ENCODE measurements at regions not wholly inside any gene's neighbourhood (a gene's known extent, or its start where the extent isn't known, plus 50 kb on each side); places are given as distances from the start of the nearest gene placed in this dataset.

DNA sequence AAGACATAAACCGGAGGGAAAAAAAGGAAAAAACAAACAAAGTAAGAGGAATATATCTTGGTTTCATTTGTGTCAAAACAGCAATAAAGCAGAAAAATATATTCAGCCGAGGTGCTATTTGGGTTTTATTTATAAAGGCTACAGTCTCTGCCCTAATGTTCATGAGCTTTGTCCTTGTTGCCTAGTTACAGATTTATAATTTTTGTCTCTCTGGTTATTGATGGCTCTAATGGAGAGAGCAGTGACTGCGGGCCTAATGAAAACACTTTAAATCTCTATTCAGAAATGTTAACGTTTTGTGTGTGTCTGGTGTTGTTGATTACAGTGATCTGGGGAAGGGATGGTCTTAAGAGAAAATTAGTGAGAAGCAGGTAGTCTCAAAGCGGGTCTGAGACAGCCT is 854.0 kb upstream of the LRRTM1 start:
- Histone ChIP-seq H3K4me3 (ENCODE audit: low read length) (no peak overlapping the region), H3K9me3 (ENCODE audit: control insufficient read depth, insufficient read depth, low read length) (no peaks in the 10 kb centered on the region), H3K36me3 (ENCODE audit: control insufficient read depth, insufficient read depth, low read length) (no peaks in the 10 kb centered on the region), H3K4me1 (ENCODE audit: control insufficient read depth, insufficient read depth, low read length) (no peaks in the 10 kb centered on the region), H3K27ac (ENCODE audit: low read length) (no peak overlapping the region), H3K27me3 (ENCODE audit: control insufficient read depth, insufficient read depth, low read length) (no peaks in the 10 kb centered on the region)
- WGBS (ENCODE audit: insufficient coverage, insufficient read length) = no CpG with 5 or more reads among the region's 5 CpGs
- no peak for DNase-seq (ENCODE audit: low read depth, low spot score)

DNA sequence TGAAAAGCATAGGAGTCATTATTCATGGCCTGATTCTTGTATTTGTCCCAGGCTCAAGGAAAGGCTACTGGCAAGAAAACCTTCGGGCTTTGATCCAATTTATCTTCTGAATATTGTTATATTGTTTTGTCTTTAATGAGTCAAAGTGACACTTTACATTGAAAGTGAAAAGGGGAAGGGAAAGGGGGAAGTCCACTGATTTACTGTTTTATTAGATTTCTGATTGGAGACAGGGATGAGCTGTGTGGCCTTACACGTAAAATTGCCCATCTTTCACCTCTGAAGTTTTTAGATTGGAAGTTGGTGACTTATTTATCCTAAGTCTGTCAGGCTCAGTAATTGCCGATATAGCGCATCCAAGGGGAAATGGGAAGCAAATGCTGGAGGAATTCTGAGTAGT is 843.8 kb upstream of the LRRTM1 start:
- H3K27me3 ChIP-seq (ENCODE audit: control insufficient read depth, insufficient read depth, low read length) = no peaks in the 10 kb centered on the region
- H3K9me3 ChIP-seq (ENCODE audit: control insufficient read depth, insufficient read depth, low read length) = no peaks in the 10 kb centered on the region
- no CpG with 5 or more reads among the region's 4 CpGs for WGBS (ENCODE audit: insufficient coverage, insufficient read length)
- no peak for DNase-seq (ENCODE audit: low read depth, low spot score)
- no peak overlapping the region for H3K27ac ChIP-seq (ENCODE audit: low read length)
- H3K4me1 ChIP-seq (ENCODE audit: control insufficient read depth, insufficient read depth, low read length) = no peaks in the 10 kb centered on the region
- H3K4me3 ChIP-seq (ENCODE audit: low read length) = no peak overlapping the region
- no peaks in the 10 kb centered on the region for H3K36me3 ChIP-seq (ENCODE audit: control insufficient read depth, insufficient read depth, low read length)

DNA sequence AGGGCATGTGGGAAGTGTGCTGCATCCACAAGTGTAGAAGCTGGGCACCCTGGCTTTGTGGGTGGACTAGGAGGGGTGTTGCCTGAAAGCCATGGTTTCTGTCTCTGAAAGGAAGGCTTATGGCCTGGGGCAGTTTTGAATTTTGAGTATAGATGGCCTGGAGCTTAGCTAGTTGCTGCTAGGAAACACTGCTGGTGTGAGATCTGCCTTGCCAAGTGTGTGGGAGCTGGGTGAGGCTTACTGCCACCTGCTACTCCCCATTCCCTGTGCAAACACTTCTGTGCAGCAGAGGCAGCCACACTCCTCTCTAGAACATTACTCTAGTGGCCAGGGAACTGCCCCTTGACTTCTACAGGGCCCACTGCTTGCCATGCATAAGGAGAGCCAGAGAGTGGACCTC is 831.7 kb upstream of the LRRTM1 start:
- H3K36me3 ChIP-seq (ENCODE audit: control insufficient read depth, insufficient read depth, low read length) = no peaks in the 10 kb centered on the region
- H3K27me3 ChIP-seq (ENCODE audit: control insufficient read depth, insufficient read depth, low read length) = no peaks in the 10 kb centered on the region
- H3K4me3 ChIP-seq (ENCODE audit: low read length) = no peak overlapping the region
- no peaks in the 10 kb centered on the region for H3K4me1 ChIP-seq (ENCODE audit: control insufficient read depth, insufficient read depth, low read length)
- DNase-seq (ENCODE audit: low read depth, low spot score) = no peak
- no peak overlapping the region for H3K27ac ChIP-seq (ENCODE audit: low read length)
- no peaks in the 10 kb centered on the region for H3K9me3 ChIP-seq (ENCODE audit: control insufficient read depth, insufficient read depth, low read length)

DNA sequence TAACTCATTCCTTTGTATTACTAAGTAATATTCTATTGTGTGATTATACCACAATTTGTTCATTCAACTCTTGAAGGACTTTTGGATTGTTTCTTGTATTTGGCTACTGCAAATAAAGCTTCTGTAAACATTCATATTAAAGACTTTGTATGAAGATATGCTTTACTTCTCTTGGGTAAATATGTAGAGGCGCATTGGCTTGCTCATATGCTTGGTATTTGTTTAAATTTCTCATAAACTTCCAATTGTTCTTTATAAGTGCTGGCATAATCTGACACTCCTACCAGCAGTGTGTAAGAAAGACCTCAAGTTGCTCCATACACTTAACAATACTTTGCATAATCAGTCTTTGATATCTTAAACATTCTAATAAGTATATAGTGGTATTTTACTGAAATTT is 792.8 kb upstream of the LRRTM1 start:
- Histone ChIP-seq H3K4me1 (ENCODE audit: control insufficient read depth, insufficient read depth, low read length) (no peaks in the 10 kb centered on the region), H3K9me3 (ENCODE audit: control insufficient read depth, insufficient read depth, low read length) (no peaks in the 10 kb centered on the region), H3K4me3 (ENCODE audit: low read length) (no peak overlapping the region), H3K27me3 (ENCODE audit: control insufficient read depth, insufficient read depth, low read length) (no peaks in the 10 kb centered on the region), H3K27ac (ENCODE audit: low read length) (no peak overlapping the region), H3K36me3 (ENCODE audit: control insufficient read depth, insufficient read depth, low read length) (no peaks in the 10 kb centered on the region)
- DNase-seq (ENCODE audit: low read depth, low spot score) = no peak
- no CpG with 5 or more reads among the region's 1 CpG for WGBS (ENCODE audit: insufficient coverage, insufficient read length)

DNA sequence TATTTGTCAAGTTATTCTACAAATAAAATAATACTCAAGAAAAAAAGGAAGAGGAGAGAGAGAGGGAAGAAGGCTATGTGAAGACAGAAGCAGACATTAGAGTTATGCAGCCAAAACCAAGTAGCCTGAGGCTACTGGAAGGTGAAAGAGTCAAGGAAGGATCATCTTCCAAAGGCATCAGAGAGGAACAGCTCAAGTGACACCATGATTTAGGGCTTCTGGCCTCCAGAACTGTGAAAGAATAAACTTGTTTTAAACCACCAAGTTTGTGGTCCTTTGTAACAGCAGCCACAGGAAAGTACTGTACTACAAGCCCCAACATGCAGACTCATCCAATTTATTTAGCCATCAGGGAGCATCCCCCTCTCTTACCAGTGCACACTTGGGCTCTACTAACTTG is 788.5 kb upstream of the LRRTM1 start:
- DNase-seq (ENCODE audit: low read depth, low spot score) = no peak

DNA sequence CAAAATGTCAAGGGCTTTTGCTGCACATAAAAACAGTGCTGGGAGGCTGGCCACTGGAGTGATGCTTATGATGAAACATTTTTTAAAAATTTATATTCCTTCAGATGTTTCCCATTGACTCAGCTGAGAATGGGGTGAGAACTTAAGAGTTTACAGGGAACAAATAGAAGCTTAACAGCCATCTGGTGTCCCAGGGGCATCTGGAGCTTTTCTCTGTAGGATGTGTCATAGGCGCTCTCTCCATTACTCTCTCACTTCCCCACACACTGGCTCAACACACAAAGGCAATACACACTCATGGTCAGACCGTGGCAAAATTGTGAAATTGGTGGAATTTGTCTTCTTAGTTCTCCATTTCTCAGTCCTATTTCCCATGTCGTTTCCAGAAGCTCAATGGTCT is 783.1 kb upstream of the LRRTM1 start:
- Histone ChIP-seq H3K27ac (ENCODE audit: low read length) (no peak overlapping the region), H3K4me3 (ENCODE audit: low read length) (no peak overlapping the region), H3K36me3 (ENCODE audit: control insufficient read depth, insufficient read depth, low read length) (no peaks in the 10 kb centered on the region), H3K4me1 (ENCODE audit: control insufficient read depth, insufficient read depth, low read length) (no peaks in the 10 kb centered on the region), H3K27me3 (ENCODE audit: control insufficient read depth, insufficient read depth, low read length) (no peaks in the 10 kb centered on the region), H3K9me3 (ENCODE audit: control insufficient read depth, insufficient read depth, low read length) (no peaks in the 10 kb centered on the region)
- no peak for DNase-seq (ENCODE audit: low read depth, low spot score)
- WGBS (ENCODE audit: insufficient coverage, insufficient read length) = no CpG with 5 or more reads among the region's 3 CpGs

More for the DNA sequence above, 788.5 kb upstream of the LRRTM1 start:
- Histone ChIP-seq H3K9me3 (ENCODE audit: control insufficient read depth, insufficient read depth, low read length) (no peaks in the 10 kb centered on the region), H3K4me1 (ENCODE audit: control insufficient read depth, insufficient read depth, low read length) (no peaks in the 10 kb centered on the region), H3K27ac (ENCODE audit: low read length) (no peak overlapping the region), H3K4me3 (ENCODE audit: low read length) (no peak overlapping the region), H3K27me3 (ENCODE audit: control insufficient read depth, insufficient read depth, low read length) (no peaks in the 10 kb centered on the region), H3K36me3 (ENCODE audit: control insufficient read depth, insufficient read depth, low read length) (no peaks in the 10 kb centered on the region)

DNA sequence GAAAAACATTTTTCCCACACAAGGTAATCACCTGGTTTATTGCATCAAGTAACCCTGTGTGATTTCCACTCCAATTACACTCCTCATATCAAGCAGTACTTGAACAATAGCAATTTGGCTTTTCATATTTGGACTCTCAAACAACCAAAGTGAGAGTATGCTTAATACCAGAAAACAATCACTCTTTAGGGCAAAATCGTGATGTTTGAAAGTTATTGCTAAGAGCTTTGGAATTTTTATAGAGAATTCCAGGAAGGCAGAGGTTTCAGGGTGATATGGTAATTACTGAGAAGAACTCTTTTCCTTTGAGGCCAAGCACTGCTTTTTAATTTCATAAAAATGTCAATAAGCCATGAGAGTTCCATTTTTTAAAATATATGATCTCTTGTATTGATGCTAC is 779.5 kb upstream of the LRRTM1 start:
- WGBS (ENCODE audit: insufficient coverage, insufficient read length) = no CpG with 5 or more reads among the region's 1 CpG
- H3K27me3 ChIP-seq (ENCODE audit: control insufficient read depth, insufficient read depth, low read length) = no peaks in the 10 kb centered on the region
- no peak for DNase-seq (ENCODE audit: low read depth, low spot score)
- H3K4me3 ChIP-seq (ENCODE audit: low read length) = no peak overlapping the region
- H3K9me3 ChIP-seq (ENCODE audit: control insufficient read depth, insufficient read depth, low read length) = no peaks in the 10 kb centered on the region
- no peak overlapping the region for H3K27ac ChIP-seq (ENCODE audit: low read length)
- no peaks in the 10 kb centered on the region for H3K36me3 ChIP-seq (ENCODE audit: control insufficient read depth, insufficient read depth, low read length)
- no peaks in the 10 kb centered on the region for H3K4me1 ChIP-seq (ENCODE audit: control insufficient read depth, insufficient read depth, low read length)

DNA sequence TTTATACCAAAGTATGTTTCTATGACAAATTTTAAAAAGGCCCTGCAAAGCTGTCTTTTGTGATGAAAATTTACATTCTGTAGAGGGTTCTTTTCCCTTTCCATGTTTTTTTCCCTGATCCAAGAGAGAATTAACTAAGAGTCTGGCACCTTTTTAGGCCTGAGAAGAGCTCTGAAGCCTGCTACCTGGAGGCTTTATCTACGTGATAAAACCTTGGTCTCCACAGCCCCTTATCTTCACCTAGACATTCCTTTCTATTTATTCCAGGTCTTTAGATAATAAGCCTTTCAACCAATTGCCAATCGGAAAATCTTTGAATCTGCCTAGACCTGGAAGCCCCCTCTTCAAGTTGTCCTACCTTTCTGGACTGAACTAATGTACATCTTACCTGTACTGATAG is 774.1 kb upstream of the LRRTM1 start:
- Histone ChIP-seq H3K36me3 (ENCODE audit: control insufficient read depth, insufficient read depth, low read length) (no peaks in the 10 kb centered on the region), H3K9me3 (ENCODE audit: control insufficient read depth, insufficient read depth, low read length) (no peaks in the 10 kb centered on the region), H3K4me1 (ENCODE audit: control insufficient read depth, insufficient read depth, low read length) (no peaks in the 10 kb centered on the region), H3K27me3 (ENCODE audit: control insufficient read depth, insufficient read depth, low read length) (no peaks in the 10 kb centered on the region), H3K4me3 (ENCODE audit: low read length) (no peak overlapping the region), H3K27ac (ENCODE audit: low read length) (no peak overlapping the region)
- DNase-seq (ENCODE audit: low read depth, low spot score) = no peak
- no CpG with 5 or more reads among the region's 2 CpGs for WGBS (ENCODE audit: insufficient coverage, insufficient read length)

DNA sequence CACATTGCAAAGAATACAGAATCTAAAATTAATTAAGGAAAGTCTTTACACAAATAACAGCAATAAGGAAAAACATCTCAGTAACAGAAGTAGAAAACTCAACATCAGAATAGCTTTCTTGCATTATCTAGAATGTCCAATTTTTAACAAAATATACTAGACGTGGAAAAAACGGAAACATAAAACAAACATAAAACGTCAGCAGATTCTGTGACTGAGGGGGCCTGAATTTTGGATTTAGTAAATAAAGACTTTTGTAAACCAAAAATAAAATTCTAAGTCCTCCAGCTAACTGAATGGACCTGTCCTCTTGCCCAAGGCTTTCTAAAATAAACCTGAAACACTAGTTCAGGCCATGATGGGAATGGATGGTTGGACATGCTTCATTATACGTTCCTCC is 773.5 kb upstream of the LRRTM1 start:
- DNase-seq (ENCODE audit: low read depth, low spot score) = no peak
- WGBS (ENCODE audit: insufficient coverage, insufficient read length) = no CpG with 5 or more reads among the region's 4 CpGs
- no peaks in the 10 kb centered on the region for H3K36me3 ChIP-seq (ENCODE audit: control insufficient read depth, insufficient read depth, low read length)

DNA sequence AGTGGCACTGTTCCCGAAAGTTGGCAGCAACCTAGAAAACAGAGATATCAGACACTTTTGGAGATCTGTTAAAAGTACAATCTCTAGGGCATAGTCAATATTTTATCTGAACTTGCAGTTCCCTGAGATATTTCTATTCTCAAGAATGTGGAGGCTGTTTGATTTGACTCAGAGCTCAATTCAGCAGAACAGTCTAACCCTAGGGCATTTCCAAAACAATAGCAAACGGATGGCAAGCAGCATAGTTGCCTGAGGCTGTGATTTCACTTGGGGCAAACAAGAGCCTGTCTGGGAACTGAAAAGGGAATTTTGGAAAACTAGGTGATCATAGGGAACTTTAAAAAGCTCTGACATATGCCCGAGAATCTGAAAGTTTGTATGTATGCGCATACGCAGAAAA is 772.8 kb upstream of the LRRTM1 start:
- Histone ChIP-seq H3K4me1 (ENCODE audit: control insufficient read depth, insufficient read depth, low read length) (no peaks in the 10 kb centered on the region), H3K9me3 (ENCODE audit: control insufficient read depth, insufficient read depth, low read length) (no peaks in the 10 kb centered on the region), H3K27ac (ENCODE audit: low read length) (no peak overlapping the region), H3K36me3 (ENCODE audit: control insufficient read depth, insufficient read depth, low read length) (no peaks in the 10 kb centered on the region), H3K4me3 (ENCODE audit: low read length) (no peak overlapping the region), H3K27me3 (ENCODE audit: control insufficient read depth, insufficient read depth, low read length) (no peaks in the 10 kb centered on the region)
- no peak for DNase-seq (ENCODE audit: low read depth, low spot score)
- WGBS (ENCODE audit: insufficient coverage, insufficient read length) = no CpG with 5 or more reads among the region's 5 CpGs

More for the DNA sequence above, 773.5 kb upstream of the LRRTM1 start:
- no peaks in the 10 kb centered on the region for H3K27me3 ChIP-seq (ENCODE audit: control insufficient read depth, insufficient read depth, low read length)
- H3K4me3 ChIP-seq (ENCODE audit: low read length) = no peak overlapping the region
- H3K4me1 ChIP-seq (ENCODE audit: control insufficient read depth, insufficient read depth, low read length) = no peaks in the 10 kb centered on the region
- H3K9me3 ChIP-seq (ENCODE audit: control insufficient read depth, insufficient read depth, low read length) = no peaks in the 10 kb centered on the region
- no peak overlapping the region for H3K27ac ChIP-seq (ENCODE audit: low read length)

DNA sequence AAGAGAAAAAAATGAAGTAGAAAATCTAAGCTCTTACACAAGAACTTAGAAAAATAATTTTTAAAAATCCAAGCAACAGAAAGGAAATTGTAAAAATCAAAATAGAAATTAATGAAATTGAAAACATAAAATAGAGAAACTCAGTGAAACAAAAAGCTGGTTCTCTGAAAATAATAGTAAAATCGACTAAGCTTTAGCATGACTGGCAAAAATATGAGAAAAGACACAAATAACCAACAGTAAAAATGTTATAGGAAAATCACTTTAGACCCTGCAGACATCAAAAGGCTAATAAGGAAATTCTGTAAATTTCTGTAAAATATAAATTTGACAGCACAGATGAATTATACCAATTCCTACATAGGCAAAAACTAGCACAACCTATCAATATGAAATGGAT is 768.9 kb upstream of the LRRTM1 start:
- H3K4me1 ChIP-seq (ENCODE audit: control insufficient read depth, insufficient read depth, low read length) = no peaks in the 10 kb centered on the region
- H3K27me3 ChIP-seq (ENCODE audit: control insufficient read depth, insufficient read depth, low read length) = no peaks in the 10 kb centered on the region
- WGBS (ENCODE audit: insufficient coverage, insufficient read length) = no CpG with 5 or more reads among the region's 1 CpG
- no peak for DNase-seq (ENCODE audit: low read depth, low spot score)
- H3K9me3 ChIP-seq (ENCODE audit: control insufficient read depth, insufficient read depth, low read length) = no peaks in the 10 kb centered on the region
- H3K4me3 ChIP-seq (ENCODE audit: low read length) = no peak overlapping the region
- H3K36me3 ChIP-seq (ENCODE audit: control insufficient read depth, insufficient read depth, low read length) = no peaks in the 10 kb centered on the region
- no peak overlapping the region for H3K27ac ChIP-seq (ENCODE audit: low read length)

Data from iPS DF 6.9 (cell line).